Mesendoderm (in vitro differentiated cells): ENCODE measurements at regions not wholly inside any gene's neighbourhood (a gene's known extent, or its start where the extent isn't known, plus 50 kb on each side); places are given as distances from the start of the nearest gene placed in this dataset.

Source experiments
- DNase-seq: peaks from one replicate; pipeline ENCODE4 v3.0.0; 2013
- H2AK5ac ChIP-seq: 2 replicates; pipeline ENCODE4 v1.6.1; 2013; ENCODE audit warnings: low read length, inconsistent platforms
- H2BK120ac ChIP-seq: 2 replicates; pipeline ENCODE4 v1.6.1; 2013; ENCODE audit warnings: low read depth, mild to moderate bottlenecking, low read length, moderate library complexity, mixed read lengths
- H2BK15ac ChIP-seq: replicated peaks from 2 replicates; pipeline ENCODE4 v1.6.1; 2013; ENCODE audit warnings: low read depth, mild to moderate bottlenecking, moderate library complexity
- H2BK5ac ChIP-seq: 2 replicates; pipeline ENCODE4 v1.6.1; 2013; ENCODE audit warnings: low read length, inconsistent platforms
- H3K18ac ChIP-seq: 2 replicates; pipeline ENCODE4 v1.6.1; 2013; ENCODE audit warnings: mild to moderate bottlenecking, low read length, mixed read lengths
- H3K23ac ChIP-seq: one replicate; pipeline ENCODE4 v1.6.1; 2013; ENCODE audit warnings: low read length
- H3K27ac ChIP-seq: 2 replicates; pipeline ENCODE4 v1.5.1; 2013; ENCODE audit warnings: low read depth, mild to moderate bottlenecking, inconsistent platforms, low read length, moderate library complexity
- H3K27me3 ChIP-seq: 2 replicates; pipeline ENCODE4 v1.6.1; 2013; ENCODE audit warnings: low read length, control low read depth, mild to moderate bottlenecking, inconsistent platforms; ENCODE audit not compliant: insufficient read depth, poor library complexity
- H3K36me3 ChIP-seq: 2 replicates; pipeline ENCODE4 v1.6.1; 2013; ENCODE audit warnings: low read length, inconsistent platforms; ENCODE audit not compliant: control insufficient read depth, insufficient read depth
- H3K4ac ChIP-seq: one replicate; pipeline ENCODE4 v1.6.1; 2013; ENCODE audit warnings: low read depth, mild to moderate bottlenecking, low read length, moderate library complexity
- H3K4me1 ChIP-seq: 2 replicates; pipeline ENCODE4 v1.6.1; 2013; ENCODE audit warnings: low read depth, low read length, inconsistent platforms; ENCODE audit not compliant: control insufficient read depth
- H3K4me2 ChIP-seq: 2 replicates; pipeline ENCODE4 v1.6.1; 2013; ENCODE audit warnings: low read length
- H3K4me3 ChIP-seq: 2 replicates; pipeline ENCODE4 v1.5.1; 2013; ENCODE audit warnings: mild to moderate bottlenecking, low read length
- H3K56ac ChIP-seq: one replicate; pipeline ENCODE4 v1.6.1; 2013; ENCODE audit warnings: low read length
- H3K79me1 ChIP-seq: 2 replicates; pipeline ENCODE4 v1.6.1; 2013; ENCODE audit warnings: low read length, inconsistent platforms
- H3K79me2 ChIP-seq: 2 replicates; pipeline ENCODE4 v1.6.1; 2013; ENCODE audit warnings: mild to moderate bottlenecking, low read length; ENCODE audit not compliant: control insufficient read depth, insufficient read depth
- H3K9ac ChIP-seq: 2 replicates; pipeline ENCODE4 v1.6.1; 2013; ENCODE audit warnings: low read length, inconsistent platforms
- H4K5ac ChIP-seq: one replicate; pipeline ENCODE4 v1.6.1; 2013; ENCODE audit warnings: low read length
- H4K8ac ChIP-seq: one replicate; pipeline ENCODE4 v1.6.1; 2013; ENCODE audit warnings: low read depth, mild to moderate bottlenecking, control low read depth, low read length, moderate library complexity
- WGBS: extraction: QIAGEN DNeasy Blood & Tissue Kit; methylation state at CpG from one replicate; pipeline ENCODE4 v1.1.7; 2013; ENCODE audit warnings: low lambda C conversion rate, missing lambda C conversion rate; ENCODE audit not compliant: insufficient coverage; ENCODE audit errors: extremely low coverage; 5-methylcytosine and 5-hydroxymethylcytosine counted together

- Histone ChIP-seq H2BK120ac (no peak overlapping the region), H4K5ac (no peak overlapping the region), H3K23ac (no peak overlapping the region), H2BK15ac (no peak overlapping the region), H3K56ac (no peak overlapping the region), H3K4me1 (no peaks in the 10 kb centered on the region), H2AK5ac (no peak overlapping the region), H3K9ac (no peak overlapping the region), H3K27ac (no peak overlapping the region), H3K4me3 (no peak overlapping the region), H3K79me1 (no peaks in the 10 kb centered on the region), H3K4ac (no peak overlapping the region), H3K79me2 (no peaks in the 10 kb centered on the region), H3K4me2 (no peak overlapping the region), H3K27me3 (no peaks in the 10 kb centered on the region), H2BK5ac (no peak overlapping the region), H4K8ac (no peak overlapping the region), H3K36me3 (no peaks in the 10 kb centered on the region), H3K18ac (no peak overlapping the region)
- DNase-seq, result no peak
Observed at GRCh38 chr10:81152656-81153055, 615.0 kb downstream of the SH2D4B start.

- no peak overlapping the region for H2BK120ac ChIP-seq
- no peak overlapping the region for H3K4ac ChIP-seq
- no peak overlapping the region for H2BK5ac ChIP-seq
- no peak overlapping the region for H3K9ac ChIP-seq
- H3K4me3 ChIP-seq, result no peak overlapping the region
- no peaks in the 10 kb centered on the region for H3K79me2 ChIP-seq
- H4K5ac ChIP-seq, result no peak overlapping the region
- H3K4me2 ChIP-seq, result no peak overlapping the region
- H2AK5ac ChIP-seq, result no peak overlapping the region
- no peaks in the 10 kb centered on the region for H3K4me1 ChIP-seq
- H3K18ac ChIP-seq, result no peak overlapping the region
- no peaks in the 10 kb centered on the region for H3K79me1 ChIP-seq
- no peak overlapping the region for H4K8ac ChIP-seq
- no peaks in the 10 kb centered on the region for H3K36me3 ChIP-seq
- H3K56ac ChIP-seq, result no peak overlapping the region
- H2BK15ac ChIP-seq, result no peak overlapping the region
- no peak for DNase-seq
- no peak overlapping the region for H3K23ac ChIP-seq
- H3K27ac ChIP-seq, result no peak overlapping the region
- no peaks in the 10 kb centered on the region for H3K27me3 ChIP-seq
Observed at GRCh38 chr10:81157681-81158080, 620.0 kb downstream of the SH2D4B start.

- H3K56ac ChIP-seq, result no peak overlapping the region
- no peaks in the 10 kb centered on the region for H3K27me3 ChIP-seq
- H3K18ac ChIP-seq, result no peak overlapping the region
- no peaks in the 10 kb centered on the region for H3K79me1 ChIP-seq
- no peak overlapping the region for H3K4me3 ChIP-seq
- H4K5ac ChIP-seq, result no peak overlapping the region
- no peaks in the 10 kb centered on the region for H3K36me3 ChIP-seq
- no peak overlapping the region for H2BK5ac ChIP-seq
- no peaks in the 10 kb centered on the region for H3K79me2 ChIP-seq
- H3K23ac ChIP-seq, result no peak overlapping the region
- no peaks in the 10 kb centered on the region for H3K4me1 ChIP-seq
- no peak overlapping the region for H2BK120ac ChIP-seq
- peak overlapping the region; percentile 85 for H2BK15ac ChIP-seq
- no peak overlapping the region for H3K4ac ChIP-seq
- H3K27ac ChIP-seq, result no peak overlapping the region
- DNase-seq, result no peak
- no peak overlapping the region for H3K4me2 ChIP-seq
- no CpG with 5 or more reads among the region's 6 CpGs for WGBS
- no peak overlapping the region for H4K8ac ChIP-seq
- H3K9ac ChIP-seq, result no peak overlapping the region
- H2AK5ac ChIP-seq, result no peak overlapping the region
Observed at GRCh38 chr10:81177651-81178244, 640.0 kb downstream of the SH2D4B start.

GRCh38 chr10:81179324-81179723, 641.6 kb downstream of the SH2D4B start:
- H3K9ac ChIP-seq, result no peak overlapping the region
- H3K79me2 ChIP-seq, result no peaks in the 10 kb centered on the region
- no peaks in the 10 kb centered on the region for H3K4me1 ChIP-seq
- H2BK15ac ChIP-seq, result no peak overlapping the region
- no peak overlapping the region for H2BK120ac ChIP-seq
- no peak overlapping the region for H4K5ac ChIP-seq
- H3K4me3 ChIP-seq, result no peak overlapping the region
- no peak overlapping the region for H3K23ac ChIP-seq
- no peaks in the 10 kb centered on the region for H3K27me3 ChIP-seq
- H3K4ac ChIP-seq, result no peak overlapping the region
- H3K79me1 ChIP-seq, result no peaks in the 10 kb centered on the region
- H2BK5ac ChIP-seq, result no peak overlapping the region
- no peak overlapping the region for H4K8ac ChIP-seq
- no peak overlapping the region for H3K56ac ChIP-seq
- WGBS, result no CpG with 5 or more reads among the region's 3 CpGs
- H3K4me2 ChIP-seq, result no peak overlapping the region
- peak; percentile 94 for DNase-seq
- no peak overlapping the region for H2AK5ac ChIP-seq
- no peaks in the 10 kb centered on the region for H3K36me3 ChIP-seq
- no peak overlapping the region for H3K27ac ChIP-seq
- H3K18ac ChIP-seq, result no peak overlapping the region

GRCh38 chr10:81179805-81180452, 642.2 kb downstream of the SH2D4B start:
- no CpG with 5 or more reads among the region's 6 CpGs for WGBS
- Histone ChIP-seq H3K23ac (no peak overlapping the region), H2BK5ac (peak overlapping the region; percentile 2), H2BK120ac (no peak overlapping the region), H4K8ac (no peak overlapping the region), H3K27me3 (no peaks in the 10 kb centered on the region), H3K27ac (peak overlapping the region; percentile 71), H4K5ac (peak overlapping the region; percentile 63), H2BK15ac (peak overlapping the region; percentile 36), H3K36me3 (no peaks in the 10 kb centered on the region), H3K56ac (peak overlapping the region; percentile 49), H3K9ac (no peak overlapping the region), H3K4me3 (no peak overlapping the region), H3K4me2 (no peak overlapping the region), H3K4ac (no peak overlapping the region), H3K79me1 (no peaks in the 10 kb centered on the region), H3K4me1 (no peaks in the 10 kb centered on the region), H3K79me2 (no peaks in the 10 kb centered on the region), H3K18ac (peak overlapping the region; percentile 87), H2AK5ac (no peak overlapping the region)
- peak; percentile 78 for DNase-seq

GRCh38 chr10:81182296-81182695, 644.6 kb downstream of the SH2D4B start:
- Histone ChIP-seq H3K56ac (no peak overlapping the region), H3K27ac (no peak overlapping the region), H3K18ac (no peak overlapping the region), H3K23ac (no peak overlapping the region), H3K27me3 (no peaks in the 10 kb centered on the region), H3K4me2 (no peak overlapping the region), H3K4me3 (no peak overlapping the region), H4K8ac (no peak overlapping the region), H3K9ac (no peak overlapping the region), H2BK5ac (no peak overlapping the region), H3K36me3 (no peaks in the 10 kb centered on the region), H2BK15ac (no peak overlapping the region), H3K4ac (no peak overlapping the region), H3K79me1 (no peaks in the 10 kb centered on the region), H3K4me1 (no peaks in the 10 kb centered on the region), H2BK120ac (no peak overlapping the region), H2AK5ac (no peak overlapping the region), H3K79me2 (no peaks in the 10 kb centered on the region), H4K5ac (no peak overlapping the region)
- no peak for DNase-seq
- no CpG with 5 or more reads among the region's 13 CpGs for WGBS
